SK-N-MC (cell line): ENCODE measurements at regions not wholly inside any gene's neighbourhood (a gene's known extent, or its start where the extent isn't known, plus 50 kb on each side); places are given as distances from the start of the nearest gene placed in this dataset.

Source experiments
- EZH2 ChIP-seq: fragments of 200-600 bp; sonication (generic); IDR thresholded peaks from one replicate; pipeline ENCODE4 v1.6.1; 2017; ENCODE audit warnings: antibody characterized with exemption
- POLR2AphosphoS5 ChIP-seq: IDR thresholded peaks from 2 replicates; pipeline ENCODE4 v1.6.1; 2012; ENCODE audit warnings: mild to moderate bottlenecking, low read depth, low read length, borderline replicate concordance

DNA sequence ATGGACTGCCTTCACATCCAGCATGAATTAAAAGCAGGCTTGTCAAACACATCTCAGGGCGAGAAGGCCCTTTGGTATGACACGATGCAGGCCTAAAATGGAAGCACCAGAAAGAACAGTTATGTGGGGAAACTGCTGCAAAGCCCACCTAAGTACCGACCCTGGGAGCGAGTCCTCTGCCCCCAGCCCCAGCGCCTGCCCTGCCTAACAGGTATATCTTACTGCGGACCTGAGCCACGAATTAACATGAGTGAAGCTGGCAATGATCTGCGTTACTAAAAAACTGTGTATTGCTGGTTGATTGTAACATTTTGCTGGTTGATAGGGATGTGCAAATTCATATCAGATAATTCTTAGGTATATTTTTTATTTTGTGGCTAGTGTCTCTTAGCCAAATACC is 441.5 kb downstream of the ZNF516 start:
- TF ChIP-seq POLR2AphosphoS5 = no peak
- TF ChIP-seq EZH2 = no peak
